GM21423 (cell line): ENCODE measurements at regions not wholly inside any gene's neighbourhood (a gene's known extent, or its start where the extent isn't known, plus 50 kb on each side); places are given as distances from the start of the nearest gene placed in this dataset.

Experiments used
- ATAC-seq: cut with Tn5 transposase; IDR thresholded peaks from one replicate; pipeline ENCODE4 v1.9.1; 2021; ENCODE audit warnings: mild to moderate bottlenecking, moderate library complexity; ENCODE audit not compliant: unreplicated experiment

GRCh38 chr10:58140691-58141347 is 126.9 kb downstream of the IPMK start:
- no peak for ATAC-seq

DNA sequence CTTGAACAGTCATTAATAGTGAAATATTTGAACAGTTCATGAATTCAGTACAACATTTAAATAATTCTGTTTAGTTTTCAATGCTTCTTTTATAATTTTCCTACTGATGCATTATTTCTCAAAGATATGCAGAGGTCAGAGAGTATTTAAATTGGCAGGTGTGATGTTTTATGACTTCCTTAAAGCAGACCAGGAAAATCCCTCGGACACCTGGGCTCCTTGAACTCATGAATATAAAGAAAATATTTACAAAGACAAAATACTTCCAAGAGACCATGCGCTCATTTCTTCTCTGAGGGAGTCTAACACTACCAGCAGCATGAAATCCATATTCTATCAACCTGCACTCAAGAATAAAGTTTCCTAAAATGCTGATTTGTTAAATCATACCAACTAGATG is 127.6 kb downstream of the IPMK start:
- no peak for ATAC-seq

DNA sequence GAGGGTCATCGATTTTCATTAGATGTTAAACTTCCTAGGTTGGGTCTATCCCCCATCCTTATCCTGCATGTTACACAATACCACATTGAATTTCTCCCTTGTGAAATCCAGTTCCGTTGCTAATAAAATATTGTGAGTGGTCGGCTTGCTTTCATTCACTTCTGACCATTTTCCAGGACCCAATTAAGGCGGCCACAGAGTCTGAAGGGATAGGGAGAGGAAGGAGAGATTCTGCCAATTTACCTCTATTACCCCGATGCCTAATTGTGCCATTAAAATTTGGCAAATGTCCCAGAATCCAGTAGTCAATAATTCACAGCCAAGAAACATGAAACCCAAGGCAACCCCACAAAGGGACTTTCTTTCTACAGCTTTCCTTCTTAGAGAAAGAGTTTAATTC is 129.9 kb downstream of the IPMK start:
- ATAC-seq = no peak

- ATAC-seq = no peak
Measured at GRCh38 chr10:58115218-58116050, 152.3 kb downstream of the IPMK start.

- no peak for ATAC-seq
Measured at GRCh38 chr10:58109731-58110130, 158.0 kb downstream of the IPMK start.

GRCh38 chr10:58107506-58107905 is 160.2 kb downstream of the IPMK start:
- no peak for ATAC-seq

DNA sequence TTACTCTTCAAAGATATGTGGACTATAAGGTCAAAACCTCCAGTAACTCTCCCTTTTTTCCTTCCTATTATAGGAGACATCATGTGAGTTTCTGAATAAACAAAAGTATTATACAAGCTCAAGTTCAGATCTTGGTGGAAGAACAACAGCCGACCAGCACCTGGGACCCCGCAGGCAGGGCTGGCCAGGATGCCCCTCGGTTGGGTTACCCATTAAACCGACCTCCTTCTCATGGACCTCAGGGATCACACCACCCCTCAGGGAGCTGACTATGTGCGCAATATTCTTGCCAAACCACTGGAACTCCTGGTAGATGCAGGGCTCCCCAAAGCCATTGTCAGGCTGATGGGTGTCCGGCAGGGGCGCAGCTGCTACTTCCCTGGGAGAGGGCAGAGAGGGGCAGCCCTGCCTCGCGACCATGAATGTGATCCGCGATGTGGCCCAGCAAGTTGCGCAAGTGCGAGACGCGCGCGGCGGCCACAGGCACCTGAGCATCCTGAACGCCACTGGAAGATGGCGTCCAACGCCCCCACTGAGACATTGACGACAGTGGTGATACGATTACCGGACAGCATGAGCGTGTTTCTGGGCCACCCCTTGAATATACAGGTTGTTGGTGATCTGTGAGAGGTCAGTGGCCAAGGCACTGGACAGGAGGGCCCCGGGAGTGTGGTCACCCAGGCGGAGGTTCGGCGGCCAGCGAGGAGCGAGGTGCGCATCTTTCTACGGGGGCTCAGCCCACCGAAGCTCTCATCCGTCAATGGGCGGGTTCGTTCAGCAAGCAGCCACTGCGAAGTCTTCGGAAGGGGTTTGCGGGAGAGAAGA is 161.3 kb downstream of the IPMK start:
- ATAC-seq = no peak

DNA sequence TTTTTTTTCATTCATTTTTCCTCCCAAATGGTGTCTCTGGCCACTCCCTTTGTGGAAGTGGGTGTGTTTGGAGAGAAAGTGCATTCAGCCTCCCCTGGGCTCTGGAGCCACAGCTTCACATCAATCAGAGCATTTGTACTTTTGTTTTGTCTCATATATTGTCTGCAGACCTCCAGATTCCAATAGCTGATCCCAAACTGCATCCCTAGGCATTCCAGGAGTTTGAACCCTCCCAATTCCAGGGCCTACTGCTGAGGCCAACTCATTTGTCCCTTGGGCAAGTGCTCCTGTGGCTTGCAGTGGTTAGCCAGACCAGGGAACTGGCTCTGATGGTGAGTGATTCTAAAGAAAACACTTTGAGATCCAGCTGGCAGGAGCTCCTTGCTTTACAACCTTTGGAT is 163.3 kb downstream of the IPMK start:
- ATAC-seq = no peak

GRCh38 chr10:58102897-58103296 is 164.8 kb downstream of the IPMK start:
- ATAC-seq = no peak

GRCh38 chr10:58101682-58102081 is 166.0 kb downstream of the IPMK start:
- ATAC-seq = no peak

DNA sequence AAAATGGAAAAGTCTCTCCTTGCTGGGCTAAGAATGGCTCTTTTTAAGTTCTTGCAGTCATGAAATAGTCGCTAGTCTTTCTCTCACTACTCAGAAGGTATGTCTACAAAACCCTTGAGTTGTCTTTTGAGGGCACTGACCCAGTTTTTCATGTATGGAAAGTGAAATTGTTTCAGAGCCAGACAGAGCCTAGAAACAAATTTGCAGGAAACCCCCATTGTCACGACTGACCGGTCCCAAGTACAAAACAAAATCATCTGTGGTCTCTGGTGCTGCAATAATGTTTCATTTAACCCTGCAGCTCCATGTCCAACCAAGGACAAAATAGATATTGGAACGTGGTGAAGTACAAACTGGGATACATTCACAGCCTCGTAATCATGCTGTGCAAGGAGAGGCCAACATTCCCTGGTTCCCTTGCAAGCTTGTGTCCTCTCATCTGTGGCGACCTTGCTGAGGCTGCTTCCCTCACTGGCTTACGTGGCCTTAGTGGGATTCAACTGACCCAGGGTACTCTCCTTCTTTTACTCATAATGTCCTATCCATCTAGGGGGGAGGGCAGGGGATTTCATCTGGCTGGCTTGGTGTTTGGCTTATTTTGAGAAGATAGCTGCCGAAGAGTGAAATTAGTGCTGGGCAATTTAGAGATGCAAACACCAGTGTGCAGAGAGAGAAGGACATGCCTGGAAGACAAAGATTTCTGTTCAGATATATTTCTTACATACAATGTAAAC is 172.5 kb downstream of the IPMK start:
- ATAC-seq = no peak

DNA sequence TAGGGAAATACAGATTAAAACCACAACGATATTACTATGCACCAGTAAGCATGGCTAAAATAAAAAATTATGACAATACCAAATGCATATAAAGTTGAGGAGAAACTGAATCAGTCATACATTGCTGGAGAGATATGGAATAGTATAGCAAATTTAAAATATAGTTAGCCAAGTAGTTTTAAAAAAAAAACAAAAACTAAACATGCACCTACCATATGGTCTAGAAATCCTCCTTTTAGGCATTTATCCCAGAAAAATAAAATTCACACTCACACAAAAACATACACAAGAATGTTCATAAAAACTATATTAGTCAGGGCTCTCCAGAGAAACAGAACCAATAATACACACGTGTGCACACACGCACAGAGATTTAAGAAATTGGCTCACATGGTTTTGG is 175.8 kb downstream of the IPMK start:
- ATAC-seq = no peak

DNA sequence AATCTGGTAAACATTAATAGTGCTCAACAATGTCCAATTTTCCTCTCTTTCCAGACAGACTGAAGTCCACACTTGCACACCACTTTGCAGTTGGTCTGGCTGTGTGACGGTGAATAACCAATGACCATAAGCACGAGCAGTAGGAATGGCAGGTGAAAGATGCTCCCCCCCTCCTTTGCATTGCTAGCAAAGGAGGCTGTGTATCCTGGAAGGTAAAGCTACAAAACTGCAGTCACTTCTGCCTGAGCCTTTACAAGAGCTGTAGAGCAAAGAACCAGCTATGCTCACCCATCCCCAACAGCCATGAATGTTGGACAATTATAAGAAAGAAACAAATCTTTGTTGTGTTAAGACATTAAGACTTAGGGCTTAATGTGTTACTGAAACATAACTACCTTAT is 178.0 kb downstream of the IPMK start:
- no peak for ATAC-seq

DNA sequence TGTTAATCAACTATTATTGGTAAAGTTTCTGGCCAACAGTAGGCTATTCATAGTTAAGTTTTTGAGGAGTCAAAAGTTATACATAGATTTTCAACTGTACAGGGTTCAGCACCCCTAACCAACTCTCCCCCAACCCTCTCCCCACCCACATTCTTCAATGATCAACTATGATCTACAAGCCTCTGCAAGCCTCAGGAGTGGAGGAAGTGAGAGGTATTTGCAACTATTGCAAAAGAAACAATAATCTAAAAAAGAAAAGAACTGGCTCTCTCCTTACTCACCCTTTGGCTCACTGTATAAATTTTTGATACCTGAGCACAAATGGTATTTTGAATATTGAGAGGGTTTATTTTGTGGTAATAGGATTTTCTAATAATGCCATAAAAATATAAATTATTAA is 179.8 kb downstream of the IPMK start:
- no peak for ATAC-seq

- ATAC-seq = no peak
Measured at GRCh38 chr10:58086763-58087150, 180.9 kb downstream of the IPMK start.

GRCh38 chr10:58086144-58086762 is 181.4 kb downstream of the IPMK start:
- ATAC-seq = no peak

GRCh38 chr10:58082248-58082647 is 185.4 kb downstream of the IPMK start:
- no peak for ATAC-seq

DNA sequence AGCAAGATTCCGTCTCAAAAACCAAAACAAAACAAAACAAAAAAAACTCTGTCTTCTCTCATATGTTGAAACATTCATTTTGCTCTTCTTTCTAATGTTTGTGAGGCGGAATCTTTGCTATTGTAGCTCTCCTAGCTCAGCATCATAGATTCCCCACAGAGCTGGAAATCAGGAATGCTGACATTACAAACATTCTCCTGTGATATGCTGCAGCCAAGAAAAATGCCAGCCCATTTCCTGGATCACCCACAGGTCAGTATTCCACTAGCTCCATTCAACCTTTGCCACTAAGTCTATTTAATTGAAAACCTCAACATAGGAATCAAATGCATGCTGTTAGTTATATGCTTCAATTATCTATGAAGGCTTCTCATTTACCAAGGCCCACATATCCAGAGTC is 186.3 kb downstream of the IPMK start:
- no peak for ATAC-seq

DNA sequence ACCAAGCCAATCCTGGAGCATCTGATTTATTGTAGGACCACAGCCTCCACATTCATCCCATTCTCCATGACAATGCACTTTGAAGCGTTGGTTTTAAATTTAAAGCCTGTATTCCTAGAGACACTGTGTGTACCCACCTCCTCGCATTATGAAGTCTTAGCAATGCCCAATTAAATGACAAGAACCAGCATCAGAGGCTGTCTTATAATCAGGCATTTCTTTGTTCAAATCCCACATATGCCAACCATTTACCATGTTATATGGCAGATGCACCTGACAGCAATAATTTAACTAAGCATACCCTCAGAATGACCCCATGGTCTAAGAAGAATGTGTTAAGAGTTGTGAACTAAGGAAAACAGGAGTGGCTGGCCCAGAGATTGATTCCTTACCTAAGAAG is 188.2 kb downstream of the IPMK start:
- ATAC-seq = no peak

DNA sequence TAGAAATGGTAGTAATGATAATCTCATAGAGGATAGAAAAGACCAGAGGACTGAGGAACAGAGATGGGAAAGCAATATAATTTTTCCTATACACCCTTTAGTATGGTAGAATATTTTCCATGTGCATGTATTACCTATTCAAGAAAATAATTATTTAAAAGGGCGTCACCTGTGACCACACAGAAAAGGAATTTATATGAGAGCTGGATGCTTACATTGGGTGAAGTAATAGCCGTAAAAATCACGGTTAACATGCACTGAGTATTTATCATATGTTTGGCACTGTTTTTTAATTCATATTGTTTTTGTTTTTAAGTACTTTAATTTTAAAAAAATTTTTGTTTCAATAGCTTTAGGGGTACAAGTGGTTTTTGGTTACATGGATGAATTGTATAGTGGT is 195.1 kb downstream of the IPMK start:
- no peak for ATAC-seq

DNA sequence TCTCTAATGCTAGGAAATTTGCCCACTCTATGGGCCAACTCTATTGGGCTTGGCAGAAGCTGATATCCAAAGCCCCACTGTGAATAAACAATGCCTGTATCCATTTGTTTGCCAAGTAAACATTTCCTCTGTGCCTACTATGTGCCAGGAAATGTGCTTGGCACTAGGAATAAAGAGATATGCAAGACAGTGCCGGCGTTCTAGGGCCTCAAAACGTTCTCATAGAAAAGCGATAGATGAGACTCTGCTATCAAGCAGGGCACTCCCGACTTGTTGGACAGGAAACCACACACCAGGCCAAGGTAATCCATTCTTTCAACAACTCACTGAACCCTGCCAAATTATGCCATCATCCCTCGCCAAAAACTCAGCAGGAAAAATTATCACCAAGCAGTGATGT is 196.7 kb downstream of the IPMK start:
- no peak for ATAC-seq
